COR-L47 (cell line): ENCODE measurements at regions not wholly inside any gene's neighbourhood (a gene's known extent, or its start where the extent isn't known, plus 50 kb on each side); places are given as distances from the start of the nearest gene placed in this dataset.
A peak's percentile ranks its signal among the peaks of the same experiment; 100 is the strongest.
"Not testable (repeated sequence)": the region's sequence is repeated elsewhere in the genome, so short reads cannot be mapped to it uniquely, and the experiment has no call there.

Experiments
- DNase-seq: peaks from one replicate; lab custom pipeline; 2025; lab: John Stamatoyannopoulos, UW

DNA sequence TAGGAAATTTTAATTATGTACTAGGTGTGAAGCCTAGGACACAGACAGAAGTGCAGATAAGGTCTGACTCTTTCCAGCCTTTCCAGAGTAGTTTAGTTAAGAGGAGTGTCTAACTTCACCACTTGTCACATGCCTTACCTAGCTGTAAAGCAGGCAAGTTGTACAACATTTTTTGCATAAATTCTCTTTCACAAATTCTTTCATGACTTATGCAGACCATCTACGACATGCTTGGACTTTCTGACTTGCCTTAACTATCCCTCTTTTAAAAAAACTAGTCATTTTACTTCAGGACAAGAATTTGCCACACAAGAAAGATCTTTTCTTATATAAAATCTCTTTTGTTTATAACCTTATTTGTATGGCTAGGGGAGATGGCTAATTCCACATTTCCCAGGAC is 1273.6 kb upstream of the SLC39A10 start:
- peak; percentile 8 for DNase-seq

DNA sequence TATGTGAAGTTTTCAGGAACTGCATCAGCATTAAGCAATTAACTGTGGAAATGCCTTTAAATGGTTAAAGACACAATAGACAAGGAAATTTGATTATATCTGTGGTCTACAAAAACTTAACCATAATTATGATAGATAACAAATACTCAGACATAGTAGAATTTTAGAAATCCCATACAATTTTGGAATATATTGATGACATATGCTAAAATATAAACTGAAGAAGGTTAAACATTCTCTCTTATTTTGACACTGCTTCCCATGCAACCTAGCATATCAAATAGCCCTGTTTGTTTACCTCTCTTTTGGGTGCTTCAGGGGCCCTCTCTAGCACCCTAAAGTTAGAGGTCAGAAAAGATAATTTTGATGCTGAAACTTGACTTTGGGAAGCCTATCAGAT is 1274.8 kb upstream of the SLC39A10 start:
- no peak for DNase-seq

DNA sequence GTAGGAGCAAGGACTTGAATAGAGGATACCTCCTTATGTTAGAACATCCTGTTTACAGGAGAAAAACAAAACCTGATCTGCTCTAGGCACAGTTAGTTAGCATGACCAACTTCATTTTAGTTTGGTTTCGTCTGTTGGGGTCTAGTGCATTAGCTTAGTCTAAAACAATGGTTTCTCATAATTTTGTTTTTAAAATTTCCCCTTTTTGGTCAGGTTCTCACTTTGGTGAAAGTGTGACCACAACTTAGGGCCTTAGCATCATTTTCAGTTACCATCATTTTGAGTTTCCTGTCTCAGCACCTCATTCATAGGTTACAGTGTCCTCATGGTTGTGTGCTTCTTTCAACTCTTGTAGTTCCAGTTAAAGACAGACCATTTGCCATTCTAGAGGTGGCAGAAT is 1277.0 kb upstream of the SLC39A10 start:
- no peak for DNase-seq

DNA sequence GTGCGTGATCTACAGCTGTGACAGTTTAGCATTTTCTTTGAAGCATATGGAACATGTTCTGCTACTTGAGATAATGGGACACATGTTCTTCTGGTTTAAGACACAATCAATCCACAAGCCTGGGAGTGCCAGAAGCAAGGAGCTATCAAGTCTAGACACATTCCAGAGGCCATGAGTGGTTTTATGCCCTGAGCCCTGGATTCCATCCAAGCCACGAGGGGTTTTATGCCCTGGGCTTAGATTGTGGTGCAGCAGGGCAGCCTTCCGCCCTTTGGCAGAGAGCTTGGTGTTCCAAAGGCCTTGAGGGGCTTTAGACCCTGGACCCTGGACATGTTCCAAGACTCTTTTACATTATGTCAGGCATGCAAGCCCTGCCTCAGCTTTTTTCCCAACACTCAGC is 1289.6 kb upstream of the SLC39A10 start:
- not testable (repeated sequence) for DNase-seq

DNA sequence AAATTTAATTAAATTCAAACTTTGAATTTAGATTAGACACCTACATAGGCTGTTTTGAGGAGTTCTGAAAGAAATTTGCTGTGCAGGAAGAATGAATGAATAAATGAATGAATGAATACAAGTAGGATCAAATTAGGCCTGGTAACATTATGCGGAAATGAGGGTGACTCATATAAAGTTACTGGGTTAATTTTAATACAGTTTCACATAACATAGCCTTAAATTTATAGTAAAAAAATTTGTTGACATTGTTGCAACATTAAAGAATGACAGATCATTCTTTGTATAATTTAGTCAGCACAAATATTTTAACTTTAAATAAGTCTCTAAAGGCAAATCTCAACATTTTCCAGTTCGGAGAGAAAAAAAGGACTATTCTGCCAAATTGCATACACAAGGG is 1293.1 kb upstream of the SLC39A10 start:
- DNase-seq = no peak

DNA sequence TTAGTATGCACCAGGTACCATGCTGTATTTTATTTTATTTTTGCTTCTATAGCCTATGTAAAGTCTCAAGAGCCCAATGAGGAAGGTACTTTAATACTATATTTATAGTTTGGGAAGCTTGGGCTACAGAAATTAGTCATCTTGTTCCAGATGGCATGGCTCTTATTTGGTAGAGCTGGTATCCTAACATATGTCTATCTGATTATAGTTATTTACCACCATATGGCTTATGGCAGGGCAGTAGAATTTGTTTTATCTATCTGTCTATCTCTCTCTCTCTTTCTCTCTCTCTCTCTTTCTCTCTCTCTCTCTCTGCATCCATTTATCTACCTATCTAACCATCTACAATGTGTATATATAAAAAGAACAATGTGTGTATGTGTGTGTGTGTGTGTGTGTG is 1293.7 kb upstream of the SLC39A10 start:
- DNase-seq = no peak

DNA sequence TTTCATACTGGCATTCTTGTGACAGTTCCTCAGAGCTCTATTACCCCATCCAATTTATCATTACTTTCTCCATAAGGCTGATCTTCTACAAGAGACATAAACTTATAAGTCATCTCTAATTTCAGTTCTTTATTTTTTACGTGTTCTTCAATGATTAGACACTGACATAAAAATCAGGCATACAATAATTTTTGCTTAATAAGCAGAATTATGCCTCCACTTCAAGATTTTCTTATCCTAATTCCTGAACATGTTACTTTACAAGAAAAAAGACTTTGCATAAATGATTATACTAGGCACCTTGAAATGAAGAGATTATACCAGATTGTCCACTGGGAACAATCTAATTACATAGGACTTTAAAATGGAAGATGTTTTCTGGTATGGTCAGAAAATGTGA is 1304.5 kb upstream of the SLC39A10 start:
- no peak for DNase-seq

DNA sequence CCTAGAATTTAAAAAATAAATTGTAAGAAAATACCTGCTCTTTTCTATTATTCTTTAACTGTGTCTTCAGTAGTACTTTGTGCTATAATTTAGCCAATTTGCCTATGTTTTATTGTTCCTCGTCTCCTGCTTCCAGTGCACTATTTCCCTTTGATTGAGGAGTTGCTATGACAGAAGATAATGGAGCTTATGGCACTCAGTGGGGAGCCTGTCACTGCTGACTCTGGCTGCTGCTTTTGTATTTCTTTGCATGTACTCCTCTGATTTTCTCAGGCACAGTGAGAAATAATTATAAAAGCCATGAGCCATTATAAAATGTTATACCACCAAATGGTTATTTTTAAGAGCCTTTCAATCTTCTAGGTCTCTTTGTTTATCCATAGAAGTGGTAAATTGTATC is 1310.8 kb upstream of the SLC39A10 start:
- peak; percentile 53 for DNase-seq

DNA sequence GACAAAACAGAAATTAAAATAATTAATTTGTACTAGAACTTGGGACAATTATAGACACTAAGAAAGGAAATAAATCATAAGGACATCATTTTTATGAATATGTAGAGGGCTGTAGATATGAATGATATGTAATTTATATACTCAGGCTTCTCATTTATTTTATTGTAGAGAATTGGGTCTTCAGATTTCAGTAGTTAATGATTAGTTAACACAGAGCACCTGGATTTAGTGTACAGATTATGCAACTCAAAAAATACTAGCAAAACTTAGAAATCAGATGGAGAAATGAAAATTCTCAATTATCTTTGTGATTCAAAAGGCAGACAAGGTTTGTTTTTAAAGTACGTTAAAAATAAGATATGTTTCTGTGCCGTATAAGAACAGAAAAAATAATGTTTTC is 1311.7 kb upstream of the SLC39A10 start:
- no peak for DNase-seq

DNA sequence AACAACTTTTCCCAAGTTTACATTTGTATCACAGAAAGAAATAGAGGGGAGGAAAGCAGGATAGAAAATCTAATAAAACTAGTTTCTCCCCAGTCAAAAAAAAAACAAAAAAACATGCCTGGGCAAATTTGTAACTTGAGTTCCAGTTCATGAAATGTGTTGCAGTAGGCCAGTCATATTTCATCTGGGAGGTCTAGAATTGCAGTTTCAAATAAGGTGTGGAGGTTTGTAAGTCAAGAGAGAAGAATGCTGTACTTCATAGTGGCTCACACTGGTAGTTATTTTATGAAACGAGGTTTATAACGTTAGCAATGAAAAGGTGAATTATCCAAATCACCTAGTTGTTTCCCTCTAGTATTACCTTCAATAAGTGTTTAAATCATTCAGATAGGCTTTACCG is 1313.9 kb upstream of the SLC39A10 start:
- DNase-seq = no peak

DNA sequence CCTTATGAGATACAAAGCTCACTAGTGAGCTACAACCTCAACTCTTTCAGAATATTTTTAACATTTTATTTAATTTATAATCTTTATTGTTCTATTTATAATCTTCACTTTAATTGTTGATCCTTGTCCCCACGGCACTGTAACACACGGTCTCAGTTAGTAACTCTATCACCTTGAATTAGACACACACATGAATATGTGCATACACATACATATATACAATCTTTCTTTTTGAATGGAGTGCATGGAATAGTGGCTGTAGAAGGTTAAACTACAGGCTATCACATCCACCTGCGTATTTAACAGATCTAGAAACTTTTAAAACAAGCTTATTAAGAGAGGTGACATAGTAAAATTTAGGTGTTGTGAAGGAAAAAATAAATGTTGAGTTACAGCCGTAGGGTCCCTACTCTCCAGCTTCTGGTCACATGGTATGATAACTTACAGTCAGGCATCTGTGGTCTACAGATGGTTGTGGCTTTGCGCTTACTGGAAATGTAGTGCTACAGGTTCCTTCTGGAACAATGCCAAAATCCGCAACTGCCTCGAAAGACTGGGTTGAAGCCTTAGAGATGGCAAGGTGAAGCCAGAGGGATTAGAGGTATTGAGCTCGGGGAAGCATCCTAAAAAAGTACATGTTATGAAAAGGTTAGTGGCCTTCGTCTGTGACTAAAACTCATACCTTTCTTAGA is 1324.1 kb upstream of the SLC39A10 start:
- DNase-seq = no peak

DNA sequence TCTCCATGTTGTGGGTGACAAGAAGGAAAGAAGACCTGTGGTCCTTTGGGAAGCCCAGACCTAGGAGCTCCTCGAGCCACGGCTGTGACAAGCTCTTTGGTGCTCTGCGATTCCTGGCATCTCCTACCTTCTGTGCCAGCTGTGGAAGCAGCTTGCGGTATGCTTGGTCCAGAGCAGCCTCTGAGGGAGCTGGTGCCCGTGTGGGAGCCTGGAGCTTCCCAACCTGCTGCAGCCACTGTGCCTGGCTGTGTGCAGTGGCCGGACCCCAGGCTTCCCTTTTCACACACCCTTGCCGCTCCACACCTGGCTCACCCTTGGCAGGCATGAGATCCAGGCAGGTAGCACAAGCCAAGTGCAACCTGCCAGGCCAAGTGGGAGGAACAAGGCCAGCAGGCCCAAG is 1328.6 kb upstream of the SLC39A10 start:
- no peak for DNase-seq

DNA sequence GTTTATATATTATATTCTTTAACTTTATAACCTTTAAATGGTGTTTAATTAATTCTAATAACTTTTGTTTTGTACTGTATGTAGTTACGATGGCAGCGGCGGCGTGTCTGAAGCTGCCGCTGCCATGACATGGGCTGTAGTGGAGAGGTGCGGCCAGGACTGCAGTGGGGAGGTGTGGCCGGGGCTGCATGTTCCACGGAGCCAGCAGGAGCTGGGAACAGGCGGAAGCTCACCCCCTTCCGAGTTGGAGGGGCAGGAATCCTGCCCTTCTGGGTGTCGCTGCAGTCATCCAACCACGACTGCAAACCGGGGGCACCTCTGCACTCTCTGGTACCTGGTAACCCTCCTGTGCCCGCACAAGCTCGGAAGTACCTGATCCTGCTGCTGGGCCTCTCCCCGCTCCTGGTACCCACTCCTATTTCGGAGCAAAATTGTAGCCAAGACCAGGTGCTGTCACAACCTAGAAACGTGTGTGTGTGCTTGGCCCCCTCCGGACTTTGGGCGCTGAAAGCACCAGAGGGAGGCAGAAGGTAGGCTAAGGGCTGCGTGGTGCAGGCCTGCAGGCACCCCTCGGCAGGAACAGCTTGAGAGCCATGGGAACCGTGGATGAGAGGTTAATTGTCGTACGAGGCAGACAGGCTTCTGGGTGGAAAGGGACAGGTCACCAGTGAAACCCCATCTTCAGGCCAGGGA is 1329.7 kb upstream of the SLC39A10 start:
- no peak for DNase-seq

DNA sequence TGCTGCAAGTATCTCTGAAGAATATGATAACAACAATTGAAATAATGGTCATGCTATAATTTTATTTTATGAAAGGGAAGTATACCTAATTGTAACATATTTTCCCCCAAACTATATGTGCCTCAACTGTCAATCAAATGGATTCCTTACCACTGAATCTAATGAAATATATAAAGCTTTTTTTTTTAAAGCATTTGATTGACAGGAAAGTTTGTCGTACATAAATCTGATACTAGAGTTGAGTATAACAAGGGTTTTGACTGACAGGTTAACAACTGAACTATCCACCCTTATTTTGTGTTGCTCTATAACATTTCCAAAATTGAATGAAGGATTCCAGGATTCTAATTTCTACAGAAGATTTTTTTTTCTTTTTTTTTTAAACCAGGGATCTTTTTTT is 1333.3 kb upstream of the SLC39A10 start:
- no peak for DNase-seq

DNA sequence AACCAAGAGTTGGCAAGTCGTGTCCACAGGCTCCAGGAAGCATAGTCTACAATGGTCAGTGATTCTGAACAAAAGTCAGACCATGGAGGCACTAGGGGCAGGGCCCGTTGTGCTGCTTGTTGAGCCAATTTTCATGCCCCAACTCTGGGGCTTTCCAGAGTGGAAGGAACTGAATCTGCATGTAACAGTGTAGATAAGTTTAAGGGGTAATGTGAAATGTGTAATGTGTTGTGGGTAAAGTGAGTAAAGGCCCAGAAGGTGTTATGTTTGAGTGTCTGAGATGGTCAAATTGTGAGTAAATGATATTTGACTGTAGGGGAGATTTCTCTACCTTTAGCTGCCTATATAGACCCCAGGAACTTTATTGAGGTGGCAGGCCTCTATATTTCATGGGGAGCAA is 1336.5 kb upstream of the SLC39A10 start:
- no peak for DNase-seq

DNA sequence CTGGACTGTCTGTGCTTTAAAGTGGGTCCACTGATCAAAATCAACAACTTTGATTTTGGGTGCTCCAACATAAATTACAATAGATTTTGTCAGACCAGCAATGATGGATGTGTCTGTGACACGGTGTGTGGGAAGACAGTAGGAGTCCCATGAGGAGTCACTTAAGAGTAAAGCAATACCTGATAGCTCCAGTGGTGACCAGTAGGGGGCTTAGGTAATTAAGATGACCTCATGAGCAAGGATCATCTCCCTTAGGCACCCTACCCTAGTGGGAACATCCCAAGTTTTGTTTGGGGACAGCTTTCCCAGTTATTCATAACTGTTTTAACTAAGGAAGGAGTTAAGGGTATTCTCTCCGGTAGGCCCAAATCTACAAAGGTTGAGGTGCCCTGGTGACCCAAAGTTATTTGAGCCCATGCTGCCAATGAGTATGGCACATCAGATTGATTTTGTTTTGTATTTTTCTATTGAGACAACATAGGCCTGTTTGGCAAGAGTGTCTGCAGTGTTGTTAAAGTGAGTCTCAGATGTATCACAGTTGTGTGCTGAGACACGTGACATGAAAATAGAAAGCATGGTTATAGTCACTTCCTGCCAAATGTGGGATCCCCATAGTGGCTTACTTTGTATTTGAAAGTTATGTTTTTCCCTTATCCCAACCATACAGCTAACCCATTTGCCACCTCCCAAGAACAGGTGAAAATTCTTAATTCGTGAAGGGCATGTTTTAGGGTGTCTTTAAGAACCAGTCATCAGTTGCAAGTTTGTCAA is 1337.6 kb upstream of the SLC39A10 start:
- no peak for DNase-seq

DNA sequence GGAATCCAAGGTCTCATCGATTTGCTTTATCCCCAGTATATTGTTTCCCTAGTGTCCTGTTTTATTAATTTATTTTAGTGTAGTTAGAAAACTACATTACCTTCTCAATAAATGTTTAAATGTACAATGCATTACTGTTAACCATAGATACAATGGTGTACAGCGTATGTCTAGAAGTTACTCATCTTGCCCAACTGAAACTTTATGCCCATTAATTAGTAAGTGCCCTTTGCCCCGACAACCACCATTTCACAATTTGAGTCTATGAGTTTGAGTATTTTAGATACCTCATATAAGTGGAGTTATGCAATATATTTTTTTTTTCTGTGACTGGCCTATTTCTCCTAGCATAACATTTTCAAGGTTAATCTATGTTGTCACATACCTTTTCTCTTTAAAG is 1343.0 kb upstream of the SLC39A10 start:
- DNase-seq = no peak

DNA sequence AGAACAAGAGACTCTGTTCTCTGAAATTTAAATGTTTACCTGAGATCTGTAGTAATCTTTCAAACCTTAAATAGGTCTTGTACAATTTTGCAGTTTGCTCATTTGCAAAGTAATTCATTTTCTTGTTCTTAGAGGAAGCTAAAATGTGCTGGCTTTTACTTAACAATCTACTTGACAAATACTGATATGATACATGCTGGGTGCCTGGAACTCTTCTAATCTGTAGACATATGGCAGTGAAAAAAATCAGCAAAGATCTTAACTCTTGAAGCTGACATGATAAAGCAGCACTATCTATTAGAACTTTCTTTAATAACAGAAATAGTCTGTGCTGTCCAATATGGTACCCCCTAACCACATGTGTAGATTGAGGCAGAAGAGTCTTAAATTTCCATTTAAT is 1352.8 kb upstream of the SLC39A10 start:
- DNase-seq = no peak

DNA sequence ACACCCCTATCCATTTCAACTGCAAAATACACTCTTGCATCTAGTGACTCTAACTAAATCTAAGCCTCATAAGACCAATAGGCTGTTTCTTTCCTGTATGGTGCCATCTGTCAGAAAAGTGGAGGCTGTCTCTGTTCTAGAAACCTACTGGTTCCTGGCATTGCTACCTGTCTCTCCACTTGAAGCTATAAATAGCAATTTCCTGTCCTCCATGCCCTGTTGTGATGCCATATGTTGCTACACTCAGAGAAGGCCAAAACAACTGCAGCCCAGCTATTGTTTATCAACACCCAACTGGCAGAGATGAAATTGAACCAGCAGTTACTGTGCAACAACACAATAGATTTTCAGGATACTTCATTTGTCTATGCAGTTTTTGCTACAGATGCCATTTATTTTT is 1355.1 kb upstream of the SLC39A10 start:
- peak; percentile 32 for DNase-seq

DNA sequence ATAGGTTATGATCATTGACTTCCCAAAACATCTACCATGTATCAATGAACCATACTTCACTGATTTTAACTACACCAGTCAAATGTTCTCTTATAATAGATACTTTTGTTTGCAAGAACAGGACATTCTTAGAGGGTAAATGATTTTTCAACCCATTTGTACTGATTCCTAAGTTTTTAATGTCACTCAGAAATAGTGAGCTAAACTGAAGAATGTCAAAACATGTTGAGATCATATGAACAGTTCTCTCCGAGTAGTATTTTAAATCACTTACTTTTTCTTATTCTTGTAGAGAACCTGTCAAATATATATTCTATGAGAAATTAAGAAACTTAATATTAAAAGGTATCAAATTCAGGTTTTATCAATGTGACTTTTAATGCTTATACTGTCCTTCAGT is 1362.9 kb upstream of the SLC39A10 start:
- no peak for DNase-seq

DNA sequence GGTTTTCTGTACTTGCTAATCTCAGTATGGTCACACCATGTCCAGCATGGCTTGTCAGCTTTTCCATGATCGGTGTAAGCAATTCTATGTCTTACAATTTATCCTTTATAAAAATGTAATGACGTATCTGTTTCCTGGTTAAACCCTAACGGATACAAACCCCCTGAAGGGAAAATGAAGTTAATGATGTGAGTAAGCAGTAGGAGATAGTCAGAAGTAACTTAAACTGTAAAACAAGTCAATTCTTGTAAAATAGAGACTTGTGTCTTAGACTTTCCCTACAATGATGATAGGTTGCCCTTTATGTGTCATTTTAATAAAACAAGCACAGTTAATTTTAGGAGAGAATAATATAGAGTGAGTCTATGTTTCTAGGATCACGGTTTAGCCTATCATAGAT is 1365.9 kb upstream of the SLC39A10 start:
- no peak for DNase-seq

DNA sequence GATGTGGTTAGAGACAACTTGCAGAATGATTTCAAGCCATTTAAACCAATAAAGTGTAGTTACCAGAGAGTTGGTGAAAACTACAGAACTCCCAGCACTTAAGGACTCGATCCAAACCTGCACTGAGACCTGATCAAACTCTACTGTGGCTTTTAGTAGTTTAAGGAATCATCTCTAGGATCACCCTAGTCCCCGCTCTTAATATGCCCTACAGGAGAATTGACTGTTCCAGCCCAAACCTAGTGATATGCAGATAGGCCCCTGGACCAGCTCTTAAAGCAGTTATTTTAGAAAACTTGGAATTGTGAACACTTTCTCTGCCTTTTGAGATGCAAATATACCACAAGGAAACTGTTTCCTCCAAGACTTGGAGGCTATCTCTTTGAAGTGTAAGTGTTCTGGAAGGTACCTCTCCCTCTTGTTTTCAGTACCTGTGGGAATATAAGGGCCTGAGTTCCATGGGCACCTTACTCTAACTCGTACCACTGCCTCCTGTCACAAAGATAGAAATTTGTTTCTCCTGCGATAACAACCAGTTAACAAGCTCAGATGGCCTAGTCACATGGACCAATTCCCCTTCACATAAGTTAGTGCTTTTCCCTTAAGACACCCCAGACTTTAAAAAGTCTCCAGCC is 1367.2 kb upstream of the SLC39A10 start:
- DNase-seq = no peak

DNA sequence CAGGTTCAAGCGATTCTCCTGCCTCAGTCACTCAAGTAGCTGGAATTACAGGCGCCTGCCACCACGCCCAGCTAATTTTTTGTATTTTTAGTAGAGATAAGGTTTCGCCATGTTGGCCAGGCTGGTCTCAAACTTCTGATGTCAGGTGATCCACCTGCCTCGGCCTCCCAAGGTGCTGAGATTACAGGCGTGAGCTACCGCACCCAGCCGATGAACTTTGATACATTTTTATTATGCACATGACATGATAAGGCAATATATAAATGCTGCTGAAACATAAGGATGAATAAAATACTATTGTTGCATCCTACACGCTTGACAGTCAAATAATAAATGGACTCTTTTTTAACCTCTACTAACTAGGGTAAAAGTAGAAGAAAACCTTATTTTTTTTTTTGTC is 1380.4 kb upstream of the SLC39A10 start:
- DNase-seq = not testable (repeated sequence)
